Activated B cell treated with CpG ODN at 0.5 μM for 24 hours (primary cell): ENCODE measurements at regions not wholly inside any gene's neighbourhood (a gene's known extent, or its start where the extent isn't known, plus 50 kb on each side); places are given as distances from the start of the nearest gene placed in this dataset.

Experiments
- ATAC-seq: fragments of 200-7000 bp; cut with Tn5 transposase; one replicate; pipeline ENCODE4 v1.10.0; 2021; ENCODE audit warnings: low read depth, mild to moderate bottlenecking, moderate library complexity
- CTCF ChIA-PET: fragments of 350-600 bp; sonication (Branson Sonifier 250); formaldehyde crosslinking; loops from one replicate; lab custom pipeline; 2021; ENCODE audit warnings: antibody characterized with exemption; lab: Charles Lee
- POLR2A ChIA-PET: fragments of 350-600 bp; sonication (Branson Sonifier 250); formaldehyde crosslinking; loops from one replicate; lab custom pipeline; 2021; ENCODE audit warnings: antibody characterized with exemption; lab: Charles Lee
- DNase-seq: peaks from one replicate; pipeline ENCODE4 v3.0.0; 2022
- H3K27ac Mint-ChIP-seq: one replicate; pipeline ENCODE4 v1.8.0; 2020; ENCODE audit warnings: mixed read lengths
- H3K27me3 Mint-ChIP-seq: one replicate; pipeline ENCODE4 v1.8.0; 2021; ENCODE audit warnings: mixed read lengths
- H3K36me3 Mint-ChIP-seq: one replicate; pipeline ENCODE4 v1.8.0; 2021; ENCODE audit warnings: low read depth, mixed read lengths
- H3K4me1 Mint-ChIP-seq: one replicate; pipeline ENCODE4 v1.8.0; 2021; ENCODE audit warnings: mixed read lengths
- H3K4me3 Mint-ChIP-seq: one replicate; pipeline ENCODE4 v1.8.0; 2020; ENCODE audit warnings: mild to moderate bottlenecking, mixed read lengths
- H3K9me3 Mint-ChIP-seq: one replicate; pipeline ENCODE4 v1.8.0; 2020; ENCODE audit warnings: mixed read lengths
- intact Hi-C: fragments of 100-400 bp; cut with micrococcal nuclease; formaldehyde crosslinking; loops from one replicate; pipeline ENCODE4 v1.15.1; 2024
- TF ChIP-seq, protein P1 (sequence below): fragments of 200-600 bp; IDR thresholded peaks from one replicate; pipeline ENCODE4 v1.8.0; 2022; ENCODE audit warnings: antibody characterized with exemption, mild to moderate bottlenecking

- intact Hi-C loops, result no loop called here
- TF ChIP-seq, protein P1, sequence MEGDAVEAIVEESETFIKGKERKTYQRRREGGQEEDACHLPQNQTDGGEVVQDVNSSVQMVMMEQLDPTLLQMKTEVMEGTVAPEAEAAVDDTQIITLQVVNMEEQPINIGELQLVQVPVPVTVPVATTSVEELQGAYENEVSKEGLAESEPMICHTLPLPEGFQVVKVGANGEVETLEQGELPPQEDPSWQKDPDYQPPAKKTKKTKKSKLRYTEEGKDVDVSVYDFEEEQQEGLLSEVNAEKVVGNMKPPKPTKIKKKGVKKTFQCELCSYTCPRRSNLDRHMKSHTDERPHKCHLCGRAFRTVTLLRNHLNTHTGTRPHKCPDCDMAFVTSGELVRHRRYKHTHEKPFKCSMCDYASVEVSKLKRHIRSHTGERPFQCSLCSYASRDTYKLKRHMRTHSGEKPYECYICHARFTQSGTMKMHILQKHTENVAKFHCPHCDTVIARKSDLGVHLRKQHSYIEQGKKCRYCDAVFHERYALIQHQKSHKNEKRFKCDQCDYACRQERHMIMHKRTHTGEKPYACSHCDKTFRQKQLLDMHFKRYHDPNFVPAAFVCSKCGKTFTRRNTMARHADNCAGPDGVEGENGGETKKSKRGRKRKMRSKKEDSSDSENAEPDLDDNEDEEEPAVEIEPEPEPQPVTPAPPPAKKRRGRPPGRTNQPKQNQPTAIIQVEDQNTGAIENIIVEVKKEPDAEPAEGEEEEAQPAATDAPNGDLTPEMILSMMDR, result no peak
- no peaks in the 10 kb centered on the region for H3K36me3 Mint-ChIP-seq
- CTCF ChIA-PET, result no interaction called here
- no peak overlapping the region for H3K4me3 Mint-ChIP-seq
- DNase-seq, result no peak
- no peaks in the 10 kb centered on the region for H3K27me3 Mint-ChIP-seq
- H3K27ac Mint-ChIP-seq, result no peak overlapping the region
- POLR2A ChIA-PET, result no interaction called here
- peaks cover 6% of the 10 kb centered on the region for H3K9me3 Mint-ChIP-seq
- ATAC-seq, result no peak
- no peaks in the 10 kb centered on the region for H3K4me1 Mint-ChIP-seq
Observed at GRCh38 chr17:69874175-69874670, 200.8 kb upstream of the KCNJ16 start.

DNA sequence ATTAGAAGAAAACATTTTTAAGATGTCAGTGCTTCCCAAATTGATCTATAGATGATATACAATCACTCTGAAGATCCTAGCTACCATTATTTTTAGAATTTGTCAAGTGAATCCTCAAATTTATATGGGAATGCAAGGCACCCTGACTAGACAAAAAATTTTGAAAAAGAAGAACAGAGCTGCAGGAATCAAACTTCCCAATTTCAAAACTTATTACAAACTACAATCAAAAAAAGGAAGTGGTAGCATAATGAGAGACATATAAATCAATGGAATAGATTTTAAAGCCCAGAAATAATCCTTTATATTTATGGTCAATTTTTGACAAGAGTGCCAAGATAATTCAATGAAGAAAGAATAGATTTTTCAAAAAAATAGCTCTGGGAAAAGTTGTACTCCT, 198.3 kb upstream of the KCNJ16 start:
- Mint-ChIP-seq H3K4me3 (no peak overlapping the region), H3K27ac (no peak overlapping the region), H3K4me1 (no peaks in the 10 kb centered on the region), H3K36me3 (no peaks in the 10 kb centered on the region), H3K27me3 (no peaks in the 10 kb centered on the region), H3K9me3 (peaks cover 6% of the 10 kb centered on the region)
- ChIA-PET CTCF (no interaction called here), POLR2A (no interaction called here)
- DNase-seq (no peak), ATAC-seq (no peak)
- TF ChIP-seq, protein P1, result no peak
- intact Hi-C loops, result no loop called here

DNA sequence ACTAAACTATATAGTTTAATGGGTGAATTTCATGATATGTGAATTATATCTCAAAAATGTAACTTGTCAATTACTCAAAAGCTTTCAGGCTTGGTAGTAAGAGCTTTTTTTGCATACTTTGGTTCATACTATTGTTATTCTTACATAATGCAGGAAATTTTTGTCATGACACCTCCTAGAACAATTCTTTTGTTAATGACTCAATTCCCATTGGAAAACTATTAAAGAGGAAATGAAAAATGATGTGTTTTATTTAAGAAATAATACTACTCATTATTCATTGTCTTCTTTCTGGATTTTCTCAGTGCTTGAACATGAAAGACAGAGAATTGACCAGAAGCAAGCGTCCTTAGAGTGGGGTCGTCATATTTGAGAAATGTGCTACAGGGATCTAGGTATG, 196.4 kb upstream of the KCNJ16 start:
- H3K4me1 Mint-ChIP-seq, result no peaks in the 10 kb centered on the region
- intact Hi-C loops, result no loop called here
- no peak for ATAC-seq
- CTCF ChIA-PET, result no interaction called here
- peaks cover 6% of the 10 kb centered on the region for H3K9me3 Mint-ChIP-seq
- TF ChIP-seq, protein P1, result no peak
- no peak for DNase-seq
- H3K36me3 Mint-ChIP-seq, result no peaks in the 10 kb centered on the region
- H3K27me3 Mint-ChIP-seq, result no peaks in the 10 kb centered on the region
- POLR2A ChIA-PET, result no interaction called here
- no peak overlapping the region for H3K4me3 Mint-ChIP-seq
- no peak overlapping the region for H3K27ac Mint-ChIP-seq

- ChIA-PET POLR2A (no interaction called here), CTCF (no interaction called here)
- DNase-seq, result no peak
- ATAC-seq, result no peak
- Mint-ChIP-seq H3K4me1 (no peaks in the 10 kb centered on the region), H3K27ac (no peak overlapping the region), H3K36me3 (no peaks in the 10 kb centered on the region), H3K27me3 (no peaks in the 10 kb centered on the region), H3K9me3 (peaks cover 6% of the 10 kb centered on the region), H3K4me3 (no peak overlapping the region)
- intact Hi-C loops, result no loop called here
- TF ChIP-seq, protein P1, result no peak
Observed at GRCh38 chr17:69879576-69879975, 195.4 kb upstream of the KCNJ16 start.

DNA sequence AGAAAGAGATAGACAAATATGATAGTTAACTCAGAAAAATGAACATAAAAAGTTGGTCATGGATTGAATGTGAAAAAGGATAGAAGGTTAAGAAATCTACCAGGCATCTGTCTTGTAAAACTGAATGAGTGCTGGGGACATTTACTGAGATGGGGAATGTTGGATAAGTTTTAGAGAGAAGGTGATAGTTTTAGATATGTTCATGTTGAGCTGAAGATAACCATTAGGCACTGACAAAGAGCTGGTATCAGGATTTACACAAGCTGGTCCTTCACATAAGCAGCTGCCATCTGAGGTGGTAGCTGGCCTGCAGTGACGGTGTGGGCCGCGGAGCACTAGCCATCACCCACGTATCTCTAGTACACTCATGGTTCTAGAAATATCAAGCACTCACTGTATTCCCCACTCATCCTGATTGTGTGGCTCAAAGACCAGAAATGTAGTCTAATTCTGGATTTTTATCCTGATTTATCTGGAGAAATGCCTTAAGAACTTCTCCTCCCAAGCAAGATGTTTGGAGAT, 194.4 kb upstream of the KCNJ16 start:
- Mint-ChIP-seq H3K4me3 (no peak overlapping the region), H3K27ac (no peak overlapping the region), H3K36me3 (no peaks in the 10 kb centered on the region), H3K9me3 (peaks cover 6% of the 10 kb centered on the region), H3K27me3 (no peaks in the 10 kb centered on the region), H3K4me1 (no peaks in the 10 kb centered on the region)
- ChIA-PET CTCF (no interaction called here), POLR2A (no interaction called here)
- ATAC-seq (no peak), DNase-seq (no peak)
- intact Hi-C loops, result loop anchor here (10.0 kb wide), 1 partner anchor 64 kb away; no protein-coding TSS in a partner anchor
- TF ChIP-seq, protein P1, result no peak
